Stomach (tissue), 4 donors: ENCODE measurements at regions not wholly inside any gene's neighbourhood (a gene's known extent, or its start where the extent isn't known, plus 50 kb on each side); places are given as distances from the start of the nearest gene placed in this dataset.

Source experiments
- EP300 ChIP-seq: sonication (generic); formaldehyde crosslinking; IDR thresholded peaks from one replicate; pipeline ENCODE4 v1.6.1; 2017; ENCODE audit warnings: antibody characterized with exemption
- POLR2A ChIP-seq, 4 donors: fragments of 450-650 bp; IDR thresholded peaks; one replicate each; pipeline ENCODE4 v1.6.1; 2016; ENCODE audit warnings: antibody characterized with exemption in 4 of 4, control low read depth in 2 of 4, mild to moderate bottlenecking in 1 of 4, moderate library complexity in 1 of 4
- TF ChIP-seq, protein P1 (sequence below), 7 experiments: fragments of 450-650 bp in 4 of 7; fragments of 200-600 bp in 3 of 7; sonication (generic) in 3 of 7; IDR thresholded peaks; one replicate each; pipeline ENCODE4 v1.5.1; 2016 to 2019; ENCODE audit warnings: antibody characterized with exemption in 7 of 7, control low read depth in 2 of 7, mild to moderate bottlenecking in 1 of 7

DNA sequence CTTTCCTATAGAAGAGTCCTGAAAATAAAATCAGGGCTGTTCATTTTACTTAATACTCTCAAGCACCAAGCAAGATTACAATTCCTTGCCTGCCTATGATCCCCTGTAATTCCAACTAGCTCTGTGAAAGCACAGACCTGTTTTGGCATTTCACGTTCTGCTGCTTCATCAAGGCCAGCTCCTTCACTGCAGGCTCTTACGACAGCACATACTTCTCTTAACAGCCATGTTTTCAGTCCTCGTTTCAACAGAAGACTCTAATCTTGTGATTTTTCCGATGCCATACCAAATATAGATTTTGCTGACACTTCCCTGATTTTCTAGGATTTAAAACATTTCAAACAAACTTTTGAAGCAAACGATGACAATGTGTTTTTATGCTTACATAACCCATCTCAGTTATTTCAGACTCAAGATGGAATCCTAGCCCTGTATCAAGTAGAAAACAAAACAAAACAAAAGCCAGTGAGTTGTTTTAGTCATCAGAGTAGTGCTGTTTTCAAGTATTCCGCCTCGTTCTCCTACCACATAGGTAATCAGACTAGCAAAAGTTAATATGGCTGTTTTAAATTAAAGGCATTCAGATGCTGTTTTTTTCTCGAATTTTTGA, 616.5 kb upstream of the CITED2 start:
- TF ChIP-seq, protein P1, sequence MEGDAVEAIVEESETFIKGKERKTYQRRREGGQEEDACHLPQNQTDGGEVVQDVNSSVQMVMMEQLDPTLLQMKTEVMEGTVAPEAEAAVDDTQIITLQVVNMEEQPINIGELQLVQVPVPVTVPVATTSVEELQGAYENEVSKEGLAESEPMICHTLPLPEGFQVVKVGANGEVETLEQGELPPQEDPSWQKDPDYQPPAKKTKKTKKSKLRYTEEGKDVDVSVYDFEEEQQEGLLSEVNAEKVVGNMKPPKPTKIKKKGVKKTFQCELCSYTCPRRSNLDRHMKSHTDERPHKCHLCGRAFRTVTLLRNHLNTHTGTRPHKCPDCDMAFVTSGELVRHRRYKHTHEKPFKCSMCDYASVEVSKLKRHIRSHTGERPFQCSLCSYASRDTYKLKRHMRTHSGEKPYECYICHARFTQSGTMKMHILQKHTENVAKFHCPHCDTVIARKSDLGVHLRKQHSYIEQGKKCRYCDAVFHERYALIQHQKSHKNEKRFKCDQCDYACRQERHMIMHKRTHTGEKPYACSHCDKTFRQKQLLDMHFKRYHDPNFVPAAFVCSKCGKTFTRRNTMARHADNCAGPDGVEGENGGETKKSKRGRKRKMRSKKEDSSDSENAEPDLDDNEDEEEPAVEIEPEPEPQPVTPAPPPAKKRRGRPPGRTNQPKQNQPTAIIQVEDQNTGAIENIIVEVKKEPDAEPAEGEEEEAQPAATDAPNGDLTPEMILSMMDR (IDR thresholded peaks at IDR 0.05) = no peak
- TF ChIP-seq EP300 (no peak), POLR2A (IDR thresholded peaks at IDR 0.05) (no peak)
